Activated CD4-positive, alpha-beta memory T cell treated with anti-CD3 and anti-CD28 coated beads for 36 hours (primary cell): ENCODE measurements at regions not wholly inside any gene's neighbourhood (a gene's known extent, or its start where the extent isn't known, plus 50 kb on each side); places are given as distances from the start of the nearest gene placed in this dataset.

Experiments used
- CTCF ChIA-PET: fragments of 350-600 bp; sonication (Branson Sonifier 250); formaldehyde crosslinking; loops from one replicate; lab custom pipeline; 2021; ENCODE audit warnings: antibody characterized with exemption, inconsistent platforms; lab: Charles Lee
- POLR2A ChIA-PET: fragments of 350-600 bp; sonication (Branson Sonifier 250); formaldehyde crosslinking; loops from one replicate; lab custom pipeline; 2021; ENCODE audit warnings: antibody characterized with exemption; lab: Charles Lee
- DNase-seq: peaks from one replicate; pipeline ENCODE4 v3.0.0-alpha.2; 2020
- H3K27ac Mint-ChIP-seq: one replicate; pipeline ENCODE4 v1.8.0; 2021; ENCODE audit warnings: mixed read lengths
- H3K27me3 Mint-ChIP-seq: one replicate; pipeline ENCODE4 v1.8.0; 2021; ENCODE audit warnings: mixed read lengths
- H3K36me3 Mint-ChIP-seq: one replicate; pipeline ENCODE4 v1.8.0; 2021; ENCODE audit warnings: mixed read lengths
- H3K4me1 Mint-ChIP-seq: one replicate; pipeline ENCODE4 v1.8.0; 2021; ENCODE audit warnings: low read depth, mixed read lengths
- H3K4me3 Mint-ChIP-seq: one replicate; pipeline ENCODE4 v1.8.0; 2021; ENCODE audit warnings: mild to moderate bottlenecking, mixed read lengths
- H3K9me3 Mint-ChIP-seq: one replicate; pipeline ENCODE4 v1.8.0; 2021; ENCODE audit warnings: mixed read lengths
- intact Hi-C: fragments of 100-400 bp; cut with micrococcal nuclease; formaldehyde crosslinking; loops from one replicate; pipeline ENCODE4 v1.15.1; 2023

DNA sequence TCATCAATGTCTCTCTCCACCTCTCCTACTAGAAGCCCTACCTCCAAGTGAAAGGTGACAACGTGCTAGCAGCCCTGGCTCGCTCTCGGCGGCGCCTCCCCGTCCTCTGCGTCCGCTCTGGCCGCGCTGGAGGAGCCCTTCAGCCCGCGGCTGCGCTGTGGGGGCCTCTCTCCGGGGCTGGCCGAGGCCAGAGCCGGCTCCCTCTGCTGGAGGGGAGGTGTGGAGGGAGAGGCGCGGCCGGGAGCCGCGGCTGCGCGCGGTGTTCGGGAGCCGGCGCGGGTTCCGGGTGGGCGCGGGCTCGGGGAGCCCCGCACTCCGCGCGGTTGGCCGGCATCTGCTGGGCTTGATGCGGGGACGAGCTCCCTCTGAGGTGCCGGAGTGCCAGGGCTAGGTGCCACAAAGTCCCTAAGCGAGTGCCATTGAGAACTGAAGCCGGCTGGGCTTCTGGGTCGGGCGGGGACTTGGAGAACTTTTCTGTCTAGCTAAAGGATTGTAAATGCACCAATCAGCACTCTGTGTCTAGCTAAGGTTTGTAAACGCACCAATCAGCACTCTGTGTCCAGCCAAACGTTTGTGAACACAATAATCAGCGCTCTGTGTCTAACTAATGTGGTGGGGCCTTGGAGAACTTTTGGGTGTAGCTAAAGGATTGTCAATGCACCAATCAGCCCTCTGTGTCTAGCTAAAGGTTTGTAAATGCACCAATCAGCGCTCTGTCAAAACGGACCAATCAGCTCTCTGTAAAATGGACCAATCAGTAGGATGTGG, 84.8 kb upstream of the ARRDC4 start:
- Mint-ChIP-seq H3K27ac (no peak overlapping the region), H3K36me3 (no peaks in the 10 kb centered on the region), H3K4me3 (no peak overlapping the region), H3K9me3 (no peaks in the 10 kb centered on the region), H3K27me3 (peaks cover 3% of the 10 kb centered on the region), H3K4me1 (no peaks in the 10 kb centered on the region)
- intact Hi-C loops: no loop called here
- CTCF ChIA-PET: no interaction called here
- POLR2A ChIA-PET: no interaction called here
- no peak for DNase-seq

GRCh38 chr15:97876281-97876675, 84.2 kb upstream of the ARRDC4 start:
- DNase-seq: no peak
- CTCF ChIA-PET: no interaction called here
- H3K4me1 Mint-ChIP-seq: no peaks in the 10 kb centered on the region
- no peaks in the 10 kb centered on the region for H3K36me3 Mint-ChIP-seq
- no peaks in the 10 kb centered on the region for H3K9me3 Mint-ChIP-seq
- intact Hi-C loops: no loop called here
- no peak overlapping the region for H3K27ac Mint-ChIP-seq
- H3K4me3 Mint-ChIP-seq: no peak overlapping the region
- H3K27me3 Mint-ChIP-seq: peaks cover 3% of the 10 kb centered on the region
- POLR2A ChIA-PET: no interaction called here

DNA sequence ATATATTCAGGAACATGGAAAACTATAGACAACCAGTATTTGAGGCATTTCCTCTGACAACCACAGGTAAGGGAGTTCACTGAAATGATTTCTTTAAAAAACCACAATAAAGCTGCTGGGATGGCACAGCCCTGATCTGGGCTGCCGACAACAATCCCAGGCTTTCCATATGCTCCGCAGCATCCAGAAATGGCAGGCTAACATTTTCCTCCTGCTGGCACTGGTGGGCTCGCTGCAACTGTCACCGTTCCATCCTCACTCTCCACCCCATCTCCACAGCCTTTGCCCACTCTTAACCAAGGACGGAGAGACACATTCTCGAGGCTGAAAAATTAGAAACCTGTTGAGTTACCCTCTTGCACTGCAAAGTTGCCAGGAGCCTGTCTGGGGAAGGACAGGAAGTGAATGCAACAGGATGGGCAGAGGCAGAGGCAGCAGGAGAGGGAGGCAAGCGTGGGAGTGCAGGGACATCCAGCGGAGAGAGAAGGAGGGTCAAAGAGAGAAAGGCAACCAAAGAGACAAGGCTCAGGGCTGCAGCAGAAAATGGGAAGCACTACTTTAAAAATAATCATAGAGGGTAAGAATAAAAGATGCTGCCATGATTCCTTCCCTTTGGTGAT, 79.0 kb upstream of the ARRDC4 start:
- H3K36me3 Mint-ChIP-seq: no peaks in the 10 kb centered on the region
- ChIA-PET POLR2A (no interaction called here), CTCF (no interaction called here)
- H3K4me1 Mint-ChIP-seq: no peaks in the 10 kb centered on the region
- H3K4me3 Mint-ChIP-seq: no peak overlapping the region
- intact Hi-C loops: no loop called here
- H3K9me3 Mint-ChIP-seq: no peaks in the 10 kb centered on the region
- H3K27ac Mint-ChIP-seq: no peak overlapping the region
- peaks cover 3% of the 10 kb centered on the region for H3K27me3 Mint-ChIP-seq
- DNase-seq: no peak

DNA sequence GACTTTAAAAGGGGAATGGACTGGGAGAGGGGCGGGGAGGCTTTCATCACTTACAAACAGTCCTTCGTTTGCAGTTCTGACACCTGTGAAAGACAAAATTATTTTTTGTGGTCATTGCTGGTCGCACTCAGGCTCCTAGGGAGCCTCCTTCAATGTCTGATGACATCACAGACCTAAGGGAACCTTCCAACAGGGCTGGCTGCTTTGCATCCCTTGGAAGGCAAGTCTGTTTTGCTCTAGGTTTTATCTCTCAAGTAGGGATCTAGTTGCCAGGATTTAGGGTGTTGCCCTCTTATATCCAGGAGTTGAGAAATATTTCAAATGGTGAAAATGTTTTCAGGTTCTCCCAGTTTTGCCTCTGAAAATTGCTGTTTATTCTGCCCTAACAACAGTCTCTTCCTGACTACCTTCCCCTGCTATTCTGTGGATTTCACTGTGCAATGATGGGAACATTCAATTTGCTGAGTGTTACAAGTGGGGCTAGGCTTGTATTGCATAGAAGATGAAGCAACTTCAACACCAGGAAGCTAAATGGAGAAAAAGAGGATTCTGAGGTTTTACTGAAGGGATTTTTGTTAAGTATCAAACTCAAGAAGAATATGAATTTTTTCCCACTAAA, 75.9 kb upstream of the ARRDC4 start:
- H3K9me3 Mint-ChIP-seq: no peaks in the 10 kb centered on the region
- no peak for DNase-seq
- H3K27ac Mint-ChIP-seq: no peak overlapping the region
- H3K27me3 Mint-ChIP-seq: no peaks in the 10 kb centered on the region
- POLR2A ChIA-PET: no interaction called here
- CTCF ChIA-PET: no interaction called here
- no peak overlapping the region for H3K4me3 Mint-ChIP-seq
- H3K4me1 Mint-ChIP-seq: no peaks in the 10 kb centered on the region
- intact Hi-C loops: no loop called here
- no peaks in the 10 kb centered on the region for H3K36me3 Mint-ChIP-seq

DNA sequence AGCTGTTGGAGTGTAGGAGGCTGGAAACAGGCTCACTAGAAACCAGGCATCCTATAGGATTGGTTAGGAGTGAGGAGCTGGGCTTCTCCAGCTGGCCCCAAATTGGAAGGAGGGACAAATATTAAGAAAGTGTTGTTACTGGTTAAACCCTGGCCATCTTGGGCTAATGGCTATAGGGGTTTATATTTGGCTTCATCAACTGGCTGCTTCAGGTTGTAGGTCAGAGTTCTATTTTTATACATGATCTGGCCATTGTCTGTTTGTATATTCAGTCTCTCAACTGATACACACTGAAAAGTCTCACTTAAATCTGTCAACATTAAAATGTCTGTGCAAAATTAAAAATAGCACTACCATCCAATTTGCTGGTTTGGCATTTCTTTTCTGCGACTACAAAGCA, 70.2 kb upstream of the ARRDC4 start:
- Mint-ChIP-seq H3K4me3 (no peak overlapping the region), H3K27ac (no peak overlapping the region), H3K36me3 (no peaks in the 10 kb centered on the region), H3K27me3 (no peaks in the 10 kb centered on the region), H3K9me3 (no peaks in the 10 kb centered on the region), H3K4me1 (no peaks in the 10 kb centered on the region)
- DNase-seq: no peak
- intact Hi-C loops: no loop called here
- CTCF ChIA-PET: no interaction called here
- POLR2A ChIA-PET: no interaction called here

GRCh38 chr15:97892167-97892938, 68.2 kb upstream of the ARRDC4 start:
- intact Hi-C loops: no loop called here
- Mint-ChIP-seq H3K4me1 (no peaks in the 10 kb centered on the region), H3K27me3 (peaks cover 1% of the 10 kb centered on the region), H3K36me3 (no peaks in the 10 kb centered on the region), H3K27ac (no peak overlapping the region), H3K9me3 (no peaks in the 10 kb centered on the region), H3K4me3 (no peak overlapping the region)
- ChIA-PET CTCF (interaction anchor here (0.6 kb wide), 1 partner anchor 10 kb away, joined by 3 read pairs; no protein-coding TSS in a partner anchor), POLR2A (no interaction called here)
- DNase-seq: no peak

GRCh38 chr15:97893967-97894366, 66.5 kb upstream of the ARRDC4 start:
- Mint-ChIP-seq H3K4me3 (no peak overlapping the region), H3K36me3 (no peaks in the 10 kb centered on the region), H3K9me3 (no peaks in the 10 kb centered on the region), H3K4me1 (no peaks in the 10 kb centered on the region), H3K27me3 (peaks cover 1% of the 10 kb centered on the region), H3K27ac (no peak overlapping the region)
- ChIA-PET POLR2A (no interaction called here), CTCF (no interaction called here)
- DNase-seq: no peak
- intact Hi-C loops: no loop called here

DNA sequence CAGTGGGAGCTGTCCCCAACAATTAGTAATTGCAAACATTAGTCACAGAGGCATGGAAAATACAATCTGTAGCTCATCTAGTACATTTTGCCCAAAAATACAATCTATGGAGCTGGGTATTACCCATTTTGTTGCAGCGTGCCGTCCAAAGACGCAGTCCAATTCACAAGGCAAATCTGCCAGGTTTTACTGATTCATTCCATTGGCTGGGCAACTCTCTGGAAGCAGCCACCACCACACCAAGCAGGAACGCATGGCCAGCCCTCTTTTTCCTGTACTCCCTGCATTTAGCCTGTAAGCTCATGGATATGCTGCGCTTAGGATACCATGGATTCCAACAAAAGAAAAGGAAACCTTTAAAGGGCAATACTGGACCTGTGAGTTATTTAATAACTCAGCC, 60.5 kb upstream of the ARRDC4 start:
- H3K27ac Mint-ChIP-seq: no peak overlapping the region
- no peaks in the 10 kb centered on the region for H3K36me3 Mint-ChIP-seq
- CTCF ChIA-PET: interaction anchor here (0.5 to 1.1 kb wide), 3 partner anchors 15 to 278 kb away, joined by 3 to 5 read pairs (median 3); no protein-coding TSS in a partner anchor
- H3K4me3 Mint-ChIP-seq: no peak overlapping the region
- H3K4me1 Mint-ChIP-seq: no peaks in the 10 kb centered on the region
- intact Hi-C loops: no loop called here
- POLR2A ChIA-PET: no interaction called here
- H3K27me3 Mint-ChIP-seq: peaks cover 15% of the 10 kb centered on the region
- no peak for DNase-seq
- no peaks in the 10 kb centered on the region for H3K9me3 Mint-ChIP-seq

- no peak overlapping the region for H3K27ac Mint-ChIP-seq
- no peaks in the 10 kb centered on the region for H3K9me3 Mint-ChIP-seq
- ChIA-PET CTCF (no interaction called here), POLR2A (no interaction called here)
- H3K27me3 Mint-ChIP-seq: peaks cover 19% of the 10 kb centered on the region
- no peak for DNase-seq
- no peaks in the 10 kb centered on the region for H3K4me1 Mint-ChIP-seq
- intact Hi-C loops: no loop called here
- H3K36me3 Mint-ChIP-seq: no peaks in the 10 kb centered on the region
- H3K4me3 Mint-ChIP-seq: no peak overlapping the region
Measured at GRCh38 chr15:97902140-97902780, 58.2 kb upstream of the ARRDC4 start.

- H3K9me3 Mint-ChIP-seq: no peaks in the 10 kb centered on the region
- no peak overlapping the region for H3K27ac Mint-ChIP-seq
- ChIA-PET POLR2A (no interaction called here), CTCF (interaction anchor here (2.3 kb wide), 1 partner anchor 274 kb away, joined by 6 read pairs; no protein-coding TSS in a partner anchor)
- intact Hi-C loops: no loop called here
- no peak overlapping the region for H3K4me3 Mint-ChIP-seq
- no peaks in the 10 kb centered on the region for H3K36me3 Mint-ChIP-seq
- H3K27me3 Mint-ChIP-seq: peaks cover 19% of the 10 kb centered on the region
- no peaks in the 10 kb centered on the region for H3K4me1 Mint-ChIP-seq
- no peak for DNase-seq
Measured at GRCh38 chr15:97903560-97903959, 56.9 kb upstream of the ARRDC4 start.

DNA sequence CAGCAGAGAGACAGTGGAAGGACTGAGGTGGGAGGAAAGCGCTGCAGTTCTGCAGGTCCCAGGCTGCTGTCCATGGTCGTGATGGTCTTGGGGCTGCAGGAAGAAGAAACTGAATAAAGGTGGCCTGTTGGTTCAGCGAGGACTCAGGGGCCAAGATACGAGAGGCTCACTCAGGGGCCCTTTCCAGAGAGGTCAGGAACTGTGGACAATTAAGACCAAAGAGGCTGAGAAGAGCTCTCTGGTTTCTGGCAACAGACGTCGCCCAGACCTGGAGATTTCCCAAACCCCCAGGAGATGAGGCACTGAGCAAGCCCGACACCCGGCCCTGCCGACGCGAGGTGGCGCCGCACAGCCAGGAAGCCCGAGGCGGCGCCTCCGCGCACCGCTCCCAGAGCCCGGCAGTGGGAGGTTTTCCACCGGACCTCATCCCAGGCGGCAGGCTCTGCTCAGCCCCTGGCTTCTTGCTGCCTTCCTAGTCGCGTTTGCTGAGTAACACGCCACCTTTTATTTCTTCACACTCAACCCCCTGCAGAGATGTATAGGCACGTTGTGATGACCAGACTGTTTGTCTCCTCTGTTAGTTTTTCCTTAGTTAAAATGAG, 56.4 kb upstream of the ARRDC4 start:
- ChIA-PET CTCF (interaction anchor here (2.3 kb wide), 1 partner anchor 274 kb away, joined by 6 read pairs; no protein-coding TSS in a partner anchor), POLR2A (no interaction called here)
- Mint-ChIP-seq H3K27ac (no peak overlapping the region), H3K4me3 (no peak overlapping the region), H3K9me3 (no peaks in the 10 kb centered on the region), H3K27me3 (peaks cover 19% of the 10 kb centered on the region), H3K4me1 (no peaks in the 10 kb centered on the region), H3K36me3 (no peaks in the 10 kb centered on the region)
- intact Hi-C loops: loop anchor here (1.0 kb wide), 1 partner anchor 274 kb away; no protein-coding TSS in a partner anchor
- DNase-seq: peak; percentile 20
